ENCODE measurements at regions not wholly inside any gene's neighbourhood (a gene's known extent, or its start where the extent isn't known, plus 50 kb on each side); places are given as distances from the start of the nearest gene placed in this dataset.

- no peak for TF ChIP-seq IRF5 (IDR thresholded peaks at IDR 0.05; ENCODE audit: borderline replicate concordance)
These were observed 58.6 kb upstream of the WDFY2 start (continued) for GRCh38 chr13:51525567-51526167.

DNA sequence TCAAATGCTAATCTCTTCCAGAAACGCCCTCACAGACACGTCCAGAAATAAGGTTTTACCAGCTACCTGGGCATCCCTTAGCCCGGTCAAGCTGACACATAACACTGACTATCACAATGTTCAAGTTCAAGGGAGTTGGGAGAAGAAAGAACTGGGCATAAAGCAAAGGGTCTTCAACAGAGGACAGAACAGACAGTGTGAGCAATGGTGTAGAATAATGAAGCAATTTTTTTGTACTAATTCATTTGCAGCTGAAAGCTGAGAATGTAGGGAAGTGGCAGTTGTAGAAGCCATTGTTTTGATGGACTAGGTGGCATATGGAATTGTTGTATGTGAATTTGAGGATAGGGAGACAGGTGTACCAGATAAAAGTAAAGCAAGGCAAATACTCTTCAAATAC is 58.1 kb upstream of the WDFY2 start:
- DNase-seq (ENCODE audit: low read depth, low spot score): no peak
- no peak overlapping the region for H3K4me2 ChIP-seq (ENCODE audit: control insufficient read depth, insufficient read depth)
- BruUV-seq (replicated peaks): no TSS peak
- 0 out of 2 replicates have a peak, but pooled peaks cover 3% of the 10 kb centered on the region for H3K4me1 ChIP-seq (ENCODE audit: control insufficient read depth, insufficient read depth, low read length)
- no peak for FAIRE-seq
- ChIA-PET CTCF (no interaction called here), RAD21 (ENCODE audit: unreplicated experiment) (no interaction called here), POLR2A (interaction anchor here (0.5 kb wide), 1 partner anchor 26 kb away, joined by 4 read pairs; no protein-coding TSS in a partner anchor), SMC1A (ENCODE audit: uncharacterized antibody, unreplicated experiment) (interaction anchor here (0.8 to 1.5 kb wide), 3 partner anchors 55 to 196 kb away, joined by 3 read pairs; no protein-coding TSS in a partner anchor)
- no peak overlapping the region for H2AFZ ChIP-seq (ENCODE audit: control insufficient read depth, low read depth, low read length)
- H3K9me3 ChIP-seq (replicated peaks; ENCODE audit: control insufficient read depth, insufficient read depth, low read length): no peaks in the 10 kb centered on the region
- no peak for ATAC-seq
- intact Hi-C loops (cut with micrococcal nuclease; ENCODE audit: unreplicated experiment): no loop called here
- in situ Hi-C loops (cut with MboI): no loop called here
- no peaks in the 10 kb centered on the region for H4K20me1 ChIP-seq (ENCODE audit: control insufficient read depth, insufficient read depth)
- H3K27me3 ChIP-seq (replicated peaks in 1 of 2; ENCODE audit: control insufficient read depth in 2 of 2, insufficient read depth in 2 of 2, low read length in 1 of 2): no peaks in the 10 kb centered on the region
- H3K9ac ChIP-seq (ENCODE audit: control insufficient read depth, insufficient read depth, low read length): no peak overlapping the region
- no peak for TF ChIP-seq HDGF (IDR thresholded peaks at IDR 0.05)
- TF ChIP-seq E2F4 (IDR thresholded peaks at IDR 0.05; ENCODE audit: low read depth, low read length): no peak
- no peak for TF ChIP-seq PRDM15 (CRISPR knock-in tag; IDR thresholded peaks at IDR 0.05)
- TF ChIP-seq, protein P1, sequence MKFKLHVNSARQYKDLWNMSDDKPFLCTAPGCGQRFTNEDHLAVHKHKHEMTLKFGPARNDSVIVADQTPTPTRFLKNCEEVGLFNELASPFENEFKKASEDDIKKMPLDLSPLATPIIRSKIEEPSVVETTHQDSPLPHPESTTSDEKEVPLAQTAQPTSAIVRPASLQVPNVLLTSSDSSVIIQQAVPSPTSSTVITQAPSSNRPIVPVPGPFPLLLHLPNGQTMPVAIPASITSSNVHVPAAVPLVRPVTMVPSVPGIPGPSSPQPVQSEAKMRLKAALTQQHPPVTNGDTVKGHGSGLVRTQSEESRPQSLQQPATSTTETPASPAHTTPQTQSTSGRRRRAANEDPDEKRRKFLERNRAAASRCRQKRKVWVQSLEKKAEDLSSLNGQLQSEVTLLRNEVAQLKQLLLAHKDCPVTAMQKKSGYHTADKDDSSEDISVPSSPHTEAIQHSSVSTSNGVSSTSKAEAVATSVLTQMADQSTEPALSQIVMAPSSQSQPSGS (IDR thresholded peaks at IDR 0.05; ENCODE audit: low read length): no peak
- TF ChIP-seq ZNF207 (IDR thresholded peaks at IDR 0.05; ENCODE audit: borderline replicate concordance): no peak
- TF ChIP-seq IRF5 (IDR thresholded peaks at IDR 0.05; ENCODE audit: borderline replicate concordance): no peak
- TF ChIP-seq USF1 (IDR thresholded peaks at IDR 0.05; ENCODE audit: borderline replicate concordance, extremely low read length, insufficient read depth, low read depth, low read length): no peak
- no peak for TF ChIP-seq PAX5 (IDR thresholded peaks at IDR 0.05; ENCODE audit: borderline replicate concordance, low read depth, low read length)
- TF ChIP-seq ETV6 (conservative IDR thresholded peaks at IDR 0.05 in 1 of 2, IDR thresholded peaks at IDR 0.05 in 1 of 2; ENCODE audit: borderline replicate concordance in 1 of 2, low read depth in 1 of 2): no peak
- no peak for TF ChIP-seq RB1 (IDR thresholded peaks at IDR 0.05; ENCODE audit: borderline replicate concordance)
- H3K36me3 ChIP-seq (ENCODE audit: control insufficient read depth in 2 of 2, insufficient read depth in 2 of 2, low read length in 1 of 2): no peaks in the 10 kb centered on the region
- H3K27ac ChIP-seq (ENCODE audit: control insufficient read depth, insufficient read depth): no peak overlapping the region
- WGBS (ENCODE audit: insufficient coverage, insufficient replicate concordance, low lambda C conversion rate, missing lambda C conversion rate): 49% methylated on average over 3 of the region's 3 CpGs
- no peaks in the 10 kb centered on the region for H3K79me2 ChIP-seq (ENCODE audit: control insufficient read depth, insufficient read depth, low read length)
- H3K4me3 ChIP-seq: no peak overlapping the region

All from GM12878 (cell line).